HG03064 (cell line): ENCODE measurements at regions not wholly inside any gene's neighbourhood (a gene's known extent, or its start where the extent isn't known, plus 50 kb on each side); places are given as distances from the start of the nearest gene placed in this dataset.

Experiments used
- ATAC-seq: cut with Tn5 transposase; IDR thresholded peaks from one replicate; pipeline ENCODE4 v1.9.1; 2021; ENCODE audit warnings: low read depth; ENCODE audit not compliant: unreplicated experiment

GRCh38 chr13:105527127-105527526 lies 1008.3 kb downstream of the EFNB2 start:
- no peak for ATAC-seq

GRCh38 chr13:105519771-105520170 lies 1015.7 kb downstream of the EFNB2 start:
- no peak for ATAC-seq

GRCh38 chr13:105518086-105518485 lies 1017.4 kb downstream of the EFNB2 start:
- ATAC-seq: no peak

GRCh38 chr13:105514401-105514800 lies 1021.1 kb downstream of the EFNB2 start:
- no peak for ATAC-seq

DNA sequence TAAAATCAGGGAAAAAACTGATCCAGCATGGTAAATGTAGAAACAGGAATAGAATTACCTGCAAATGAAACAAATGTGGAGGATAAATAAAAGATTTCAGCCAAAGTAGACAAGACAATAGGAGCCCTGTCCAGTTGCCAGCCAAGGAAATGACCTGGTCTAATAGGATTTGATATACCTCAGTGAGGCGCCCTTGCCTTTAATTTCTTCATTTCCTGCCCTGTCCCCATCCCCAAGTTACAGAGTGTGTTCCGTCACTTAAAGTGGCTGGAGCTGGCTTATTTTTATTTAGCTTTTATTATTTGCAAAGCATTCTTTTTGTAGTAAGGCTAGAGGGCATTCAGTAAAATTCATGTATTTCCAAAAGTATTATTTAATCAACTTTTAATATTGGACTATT lies 1022.0 kb downstream of the EFNB2 start:
- no peak for ATAC-seq

GRCh38 chr13:105509981-105510762 lies 1025.3 kb downstream of the EFNB2 start:
- no peak for ATAC-seq

- no peak for ATAC-seq
Measured at GRCh38 chr13:105506463-105506862, 1029.0 kb downstream of the EFNB2 start.

- no peak for ATAC-seq
Measured at GRCh38 chr13:105502193-105502592, 1033.3 kb downstream of the EFNB2 start.

DNA sequence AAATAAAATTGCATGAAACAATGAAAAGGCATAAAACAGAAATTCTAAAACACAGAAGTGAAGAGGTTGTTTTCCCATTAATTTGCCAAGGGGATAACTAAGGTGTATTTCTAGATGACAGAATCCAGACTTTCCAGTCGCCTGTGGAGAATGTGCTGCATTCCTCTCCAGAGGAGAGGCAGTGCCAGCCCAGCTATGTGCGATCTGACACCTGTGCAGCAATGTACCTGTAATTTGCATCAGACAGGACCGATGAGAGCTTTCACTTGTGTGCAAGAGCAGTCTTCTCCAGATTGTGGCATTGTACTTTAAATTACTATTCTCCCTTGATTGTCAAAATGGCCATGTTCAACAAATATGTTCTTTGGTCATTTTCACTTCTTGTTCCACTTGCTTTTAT lies 1037.9 kb downstream of the EFNB2 start:
- ATAC-seq: no peak

DNA sequence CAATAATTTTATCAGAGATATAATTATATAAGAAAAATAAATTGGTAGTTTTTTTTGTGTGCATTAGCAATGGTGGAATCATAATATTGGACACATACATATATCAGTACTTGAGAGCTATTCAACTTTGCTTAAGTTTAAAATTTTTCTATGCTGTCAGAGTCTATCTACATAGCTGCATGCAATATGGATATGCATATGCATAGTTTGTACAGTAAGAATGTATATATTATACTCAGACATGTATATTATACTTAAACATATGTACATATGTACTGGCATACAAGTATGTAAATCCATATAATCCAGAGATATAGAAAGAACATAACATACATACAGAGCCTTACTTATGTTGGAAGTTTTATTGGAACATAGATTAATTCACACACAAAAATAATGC lies 1043.2 kb downstream of the EFNB2 start:
- no peak for ATAC-seq

DNA sequence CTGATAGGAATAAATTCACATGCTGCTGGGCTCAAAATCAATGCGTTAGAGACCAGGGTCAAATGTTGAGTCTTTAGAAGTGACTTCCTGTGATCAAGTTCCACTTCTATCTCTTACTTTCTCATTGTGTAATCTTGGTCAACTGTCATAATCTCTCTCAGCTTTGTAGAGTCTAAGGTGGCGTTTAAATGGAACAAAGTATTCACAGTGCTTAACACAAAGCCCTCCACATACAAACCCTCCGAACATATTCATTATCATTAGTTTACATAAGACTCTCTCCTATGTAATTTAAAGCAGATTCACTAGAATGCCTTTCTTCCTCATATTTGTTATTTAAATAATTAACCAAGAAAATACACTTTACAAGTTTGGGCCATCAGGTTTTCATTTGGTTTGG lies 1044.1 kb downstream of the EFNB2 start:
- no peak for ATAC-seq

DNA sequence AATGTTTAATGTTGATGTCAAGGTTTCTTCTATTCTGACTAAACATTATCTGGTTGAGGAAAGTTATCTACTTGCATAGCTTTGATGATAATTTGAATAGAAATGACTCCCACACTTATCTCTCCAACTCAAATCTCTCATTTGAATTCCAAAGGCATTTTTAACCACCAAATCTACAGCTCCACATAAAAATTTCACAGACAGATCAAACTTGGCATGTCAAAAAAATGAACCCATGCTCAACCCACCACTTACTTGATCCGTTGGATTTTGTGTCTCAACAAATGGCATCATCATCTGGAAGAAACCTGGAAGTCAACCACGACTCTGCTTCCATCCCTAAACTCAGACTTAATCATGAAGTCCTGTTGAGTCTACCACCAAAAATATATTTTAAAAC lies 1050.4 kb downstream of the EFNB2 start:
- no peak for ATAC-seq

- ATAC-seq: no peak
Measured at GRCh38 chr13:105474983-105475610, 1060.4 kb downstream of the EFNB2 start.

DNA sequence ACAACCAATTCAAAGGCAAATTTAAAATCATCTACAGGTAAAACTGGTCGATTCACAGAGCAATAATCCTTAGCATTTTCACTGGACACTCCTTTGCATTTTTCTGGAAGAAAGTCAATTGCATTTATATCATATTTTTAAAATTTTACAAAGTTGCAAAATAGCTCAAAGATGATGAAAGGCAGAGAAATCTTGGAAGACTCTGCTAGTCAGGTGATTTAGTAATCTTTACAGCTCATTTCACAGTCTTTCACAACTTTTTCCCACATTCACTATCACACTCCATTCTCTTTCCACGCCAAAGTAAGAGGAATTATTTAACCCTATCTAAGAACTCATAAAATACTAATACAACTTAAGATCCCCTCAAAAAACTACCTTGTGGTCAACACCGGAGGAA lies 1063.8 kb downstream of the EFNB2 start:
- no peak for ATAC-seq

- no peak for ATAC-seq
Measured at GRCh38 chr13:105466376-105466775, 1069.1 kb downstream of the EFNB2 start.

GRCh38 chr13:105465745-105466144 lies 1069.7 kb downstream of the EFNB2 start, which contains the start of gene DAOA:
TSS of gene DAOA (plus strand) at chr13:105466045.
- ATAC-seq: no peak

GRCh38 chr13:105465251-105465650 lies 1070.2 kb downstream of the EFNB2 start:
- no peak for ATAC-seq

GRCh38 chr13:105464249-105464648 lies 1071.2 kb downstream of the EFNB2 start:
- ATAC-seq: no peak

DNA sequence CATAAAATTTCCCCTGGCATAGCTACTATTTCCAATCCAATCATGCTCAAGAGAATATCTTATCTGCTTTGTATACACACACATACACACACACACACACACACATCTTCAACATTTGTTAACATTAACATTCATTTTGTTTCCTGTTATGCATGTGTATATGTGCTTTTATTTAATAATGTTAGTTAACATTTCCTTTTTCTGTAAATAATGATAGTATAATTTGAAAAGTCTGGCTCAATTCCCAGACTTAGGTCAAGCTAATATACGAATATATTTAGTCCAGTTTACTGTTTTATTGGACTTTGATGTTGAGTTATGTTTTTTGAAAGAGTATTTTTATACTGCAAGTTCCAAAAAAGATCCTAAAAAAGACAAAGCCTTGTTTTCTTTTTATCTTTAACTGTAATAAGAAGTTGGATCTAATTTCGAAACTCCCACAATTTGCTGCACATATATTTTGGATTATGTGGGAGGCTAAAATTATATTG lies 1072.4 kb downstream of the EFNB2 start:
- no peak for ATAC-seq

- ATAC-seq: no peak
Measured at GRCh38 chr13:105462098-105462497, 1073.4 kb downstream of the EFNB2 start.

DNA sequence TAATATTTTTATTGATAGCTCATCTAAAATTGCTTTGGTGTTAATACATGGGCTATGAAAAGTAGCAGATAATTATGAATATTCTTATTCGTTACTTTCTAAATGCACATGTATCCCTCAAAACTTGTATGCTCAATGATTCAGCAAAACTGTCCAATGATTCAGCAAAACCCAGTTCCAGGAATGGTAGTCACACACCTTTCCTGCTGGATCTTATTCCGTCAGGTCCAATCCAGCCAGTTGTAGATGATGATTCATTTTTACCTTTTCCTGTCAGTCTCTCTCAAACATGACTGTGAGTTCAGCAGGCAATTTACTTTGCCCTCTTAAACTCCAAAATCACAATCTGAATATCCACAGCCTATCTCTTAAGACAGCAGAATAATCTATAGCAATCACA lies 1082.6 kb downstream of the EFNB2 start:
- ATAC-seq: no peak

- no peak for ATAC-seq
Measured at GRCh38 chr13:105450784-105451183, 1084.7 kb downstream of the EFNB2 start.
